Panc1 (cell line): ENCODE measurements at regions not wholly inside any gene's neighbourhood (a gene's known extent, or its start where the extent isn't known, plus 50 kb on each side); places are given as distances from the start of the nearest gene placed in this dataset.

Experiments used
- CTCF ChIP-seq: fragments of 450-650 bp; IDR thresholded peaks from 2 replicates; pipeline ENCODE4 v1.5.1; 2017; ENCODE audit warnings: mild to moderate bottlenecking
- POLR2AphosphoS5 ChIP-seq: IDR thresholded peaks from 2 replicates; pipeline ENCODE4 v1.6.1; 2012; ENCODE audit warnings: mild to moderate bottlenecking, low read depth, low read length, moderate library complexity
- SIN3A ChIP-seq: IDR thresholded peaks from 2 replicates; pipeline ENCODE4 v1.6.1; 2012; ENCODE audit warnings: low read depth, mild to moderate bottlenecking, low read length, moderate library complexity, borderline replicate concordance; ENCODE audit not compliant: insufficient read depth
- TCF7L2 ChIP-seq: IDR thresholded peaks from 2 replicates; pipeline ENCODE4 v1.6.1; 2011; ENCODE audit warnings: mild to moderate bottlenecking, low read depth, low read length, inconsistent platforms

GRCh38 chr12:115323223-115323905 lies 639.4 kb upstream of the TBX3 start:
- no peak for TF ChIP-seq CTCF
- no peak for TF ChIP-seq POLR2AphosphoS5
- no peak for TF ChIP-seq SIN3A
- no peak for TF ChIP-seq TCF7L2
